HFF-Myc (cell line): ENCODE measurements at regions not wholly inside any gene's neighbourhood (a gene's known extent, or its start where the extent isn't known, plus 50 kb on each side); places are given as distances from the start of the nearest gene placed in this dataset.

Source experiments
- DNase-seq: peaks from one replicate; pipeline ENCODE4 v3.0.0-alpha.2; 2011; ENCODE audit warnings: low read depth; ENCODE audit errors: extremely low read depth
- H3K4me3 ChIP-seq: replicated peaks from 2 replicates; pipeline ENCODE4 v1.5.1; 2011; ENCODE audit warnings: low read depth, mild to moderate bottlenecking, control low read depth, low read length
- TF ChIP-seq, protein P1 (sequence below): IDR thresholded peaks from 2 replicates; pipeline ENCODE4 v1.5.1; 2012; ENCODE audit warnings: mild to moderate bottlenecking, low read depth, low read length, control low read depth; ENCODE audit errors: missing control alignments

- H3K4me3 ChIP-seq = no peak overlapping the region
- TF ChIP-seq, protein P1, sequence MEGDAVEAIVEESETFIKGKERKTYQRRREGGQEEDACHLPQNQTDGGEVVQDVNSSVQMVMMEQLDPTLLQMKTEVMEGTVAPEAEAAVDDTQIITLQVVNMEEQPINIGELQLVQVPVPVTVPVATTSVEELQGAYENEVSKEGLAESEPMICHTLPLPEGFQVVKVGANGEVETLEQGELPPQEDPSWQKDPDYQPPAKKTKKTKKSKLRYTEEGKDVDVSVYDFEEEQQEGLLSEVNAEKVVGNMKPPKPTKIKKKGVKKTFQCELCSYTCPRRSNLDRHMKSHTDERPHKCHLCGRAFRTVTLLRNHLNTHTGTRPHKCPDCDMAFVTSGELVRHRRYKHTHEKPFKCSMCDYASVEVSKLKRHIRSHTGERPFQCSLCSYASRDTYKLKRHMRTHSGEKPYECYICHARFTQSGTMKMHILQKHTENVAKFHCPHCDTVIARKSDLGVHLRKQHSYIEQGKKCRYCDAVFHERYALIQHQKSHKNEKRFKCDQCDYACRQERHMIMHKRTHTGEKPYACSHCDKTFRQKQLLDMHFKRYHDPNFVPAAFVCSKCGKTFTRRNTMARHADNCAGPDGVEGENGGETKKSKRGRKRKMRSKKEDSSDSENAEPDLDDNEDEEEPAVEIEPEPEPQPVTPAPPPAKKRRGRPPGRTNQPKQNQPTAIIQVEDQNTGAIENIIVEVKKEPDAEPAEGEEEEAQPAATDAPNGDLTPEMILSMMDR = no peak
- DNase-seq = no peak
Measured at GRCh38 chr12:66979251-66979650, 289.9 kb upstream of the CAND1 start.

DNA sequence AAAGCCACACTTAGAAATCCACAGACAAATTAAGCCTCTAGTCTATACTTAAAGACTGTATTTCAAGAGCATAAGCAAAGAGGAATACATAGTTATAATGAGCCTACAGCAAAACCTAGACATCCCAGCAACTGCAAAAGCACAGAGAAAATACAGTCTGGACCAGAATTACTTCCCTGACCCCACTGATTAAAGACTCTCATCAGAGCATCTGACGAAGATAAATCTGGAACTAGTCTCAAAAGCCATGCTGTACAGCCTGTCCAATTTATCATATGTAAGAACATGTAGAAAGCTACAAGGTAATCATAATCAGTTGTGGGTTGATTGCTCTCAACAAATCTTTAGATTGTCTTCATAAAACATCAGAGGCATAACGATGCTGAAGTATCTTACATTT is 285.1 kb upstream of the CAND1 start:
- no peak overlapping the region for H3K4me3 ChIP-seq
- TF ChIP-seq, protein P1 = no peak
- no peak for DNase-seq

DNA sequence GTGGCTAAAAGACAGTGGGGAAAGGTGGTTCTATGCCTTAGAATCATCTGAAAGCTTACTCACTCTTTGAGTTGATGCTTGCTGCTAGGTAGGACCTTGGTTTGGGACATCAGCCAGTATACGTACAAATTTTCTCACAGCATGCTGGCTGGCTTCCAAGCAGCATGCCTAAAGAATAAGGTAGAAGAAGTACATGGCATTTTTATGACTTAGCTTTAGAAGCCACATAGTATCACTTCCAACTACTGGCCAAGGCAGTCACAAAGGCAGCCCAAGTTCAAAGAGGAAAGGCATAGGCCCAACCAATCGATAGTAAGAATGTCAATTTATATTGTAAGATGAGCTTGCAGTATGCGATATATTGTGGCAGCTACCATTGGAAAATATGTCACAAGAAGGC is 284.2 kb upstream of the CAND1 start:
- no peak overlapping the region for H3K4me3 ChIP-seq
- TF ChIP-seq, protein P1 = no peak
- no peak for DNase-seq

DNA sequence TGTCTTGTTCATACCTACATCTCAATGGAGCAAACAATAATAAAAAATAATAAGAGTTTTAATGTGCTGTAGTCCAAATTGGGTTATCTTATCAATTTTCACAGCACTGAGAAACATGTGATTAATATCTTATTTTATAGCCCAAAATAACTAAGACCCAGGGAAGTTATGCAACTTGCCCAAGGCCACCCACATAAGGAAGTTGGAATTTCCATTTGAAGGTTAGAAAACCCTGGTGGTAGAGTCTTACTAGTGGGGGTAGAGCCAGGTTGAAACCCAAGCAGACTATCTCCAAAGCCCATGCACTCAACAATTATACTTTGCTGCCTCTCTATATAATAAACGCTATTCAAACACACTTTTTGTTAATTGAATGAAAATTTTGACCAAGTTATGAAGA is 270.0 kb upstream of the CAND1 start:
- TF ChIP-seq, protein P1 = no peak
- no peak for DNase-seq
- H3K4me3 ChIP-seq = no peak overlapping the region

GRCh38 chr12:67001251-67001650 is 267.9 kb upstream of the CAND1 start:
- TF ChIP-seq, protein P1 = no peak
- DNase-seq = no peak
- no peak overlapping the region for H3K4me3 ChIP-seq

GRCh38 chr12:67002720-67003119 is 266.4 kb upstream of the CAND1 start:
- H3K4me3 ChIP-seq = no peak overlapping the region
- TF ChIP-seq, protein P1 = no peak
- no peak for DNase-seq

DNA sequence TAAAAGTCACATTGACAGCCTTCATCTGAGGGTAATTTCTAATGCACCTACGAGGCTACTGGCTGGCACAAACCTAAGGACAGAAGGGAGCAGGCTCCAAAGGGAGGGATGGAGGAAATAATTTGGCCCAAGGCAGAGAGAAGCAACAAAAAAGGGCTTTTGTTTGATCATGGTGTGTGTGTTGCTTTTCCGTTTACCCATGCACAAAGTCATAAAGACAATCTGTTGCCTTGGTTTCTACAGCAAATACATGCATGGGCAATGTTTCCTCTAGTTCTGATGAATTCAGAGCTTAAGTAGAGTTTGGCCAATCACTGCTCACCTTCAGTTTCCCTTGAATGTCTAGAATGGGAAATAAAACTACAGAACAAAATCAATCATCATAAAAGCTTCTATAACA is 262.5 kb upstream of the CAND1 start:
- TF ChIP-seq, protein P1 = no peak
- no peak for DNase-seq
- no peak overlapping the region for H3K4me3 ChIP-seq
